ENCODE measurements at regions not wholly inside any gene's neighbourhood (a gene's known extent, or its start where the extent isn't known, plus 50 kb on each side); places are given as distances from the start of the nearest gene placed in this dataset.

GRCh38 chr20:58026361-58026760 is 202.1 kb downstream of the ANKRD60 start:
- no peak for DNase-seq
- in situ Hi-C loops (cut with MboI; ENCODE audit: low pct_unique_long_range_greater_than_20kb, low sequenced_read_pairs) = no loop called here

- no peak for DNase-seq
- in situ Hi-C loops (cut with MboI; ENCODE audit: low pct_unique_long_range_greater_than_20kb, low sequenced_read_pairs) = no loop called here
Measured at GRCh38 chr20:58025233-58025632, 203.2 kb downstream of the ANKRD60 start.

GRCh38 chr20:58024241-58024721 is 204.2 kb downstream of the ANKRD60 start:
- in situ Hi-C loops (cut with MboI; ENCODE audit: low pct_unique_long_range_greater_than_20kb, low sequenced_read_pairs) = no loop called here

GRCh38 chr20:58023781-58024180 is 204.7 kb downstream of the ANKRD60 start:
- in situ Hi-C loops (cut with MboI; ENCODE audit: low pct_unique_long_range_greater_than_20kb, low sequenced_read_pairs) = no loop called here
- no peak for DNase-seq

More at GRCh38 chr20:58024241-58024721, 204.2 kb downstream of the ANKRD60 start:
- no peak for DNase-seq

- in situ Hi-C loops (cut with MboI; ENCODE audit: low pct_unique_long_range_greater_than_20kb, low sequenced_read_pairs) = no loop called here
Measured at GRCh38 chr20:58023346-58023745, 205.1 kb downstream of the ANKRD60 start.

GRCh38 chr20:58022711-58023110 is 205.7 kb downstream of the ANKRD60 start:
- in situ Hi-C loops (cut with MboI; ENCODE audit: low pct_unique_long_range_greater_than_20kb, low sequenced_read_pairs) = no loop called here
- no peak for DNase-seq

More at GRCh38 chr20:58023346-58023745, 205.1 kb downstream of the ANKRD60 start:
- DNase-seq = no peak

- DNase-seq = no peak
Measured at GRCh38 chr20:58021481-58021880, 207.0 kb downstream of the ANKRD60 start.

GRCh38 chr20:58020656-58021454 is 207.6 kb downstream of the ANKRD60 start:
- DNase-seq = no peak
- in situ Hi-C loops (cut with MboI; ENCODE audit: low pct_unique_long_range_greater_than_20kb, low sequenced_read_pairs) = no loop called here

More at GRCh38 chr20:58021481-58021880, 207.0 kb downstream of the ANKRD60 start:
- in situ Hi-C loops (cut with MboI; ENCODE audit: low pct_unique_long_range_greater_than_20kb, low sequenced_read_pairs) = no loop called here

GRCh38 chr20:58019850-58020625 is 208.4 kb downstream of the ANKRD60 start:
- no peak for DNase-seq
- in situ Hi-C loops (cut with MboI; ENCODE audit: low pct_unique_long_range_greater_than_20kb, low sequenced_read_pairs) = no loop called here

GRCh38 chr20:58019027-58019849 is 209.2 kb downstream of the ANKRD60 start:
- in situ Hi-C loops (cut with MboI; ENCODE audit: low pct_unique_long_range_greater_than_20kb, low sequenced_read_pairs) = no loop called here
- no peak for DNase-seq

GRCh38 chr20:58018590-58018989 is 209.9 kb downstream of the ANKRD60 start:
- no peak for DNase-seq
- in situ Hi-C loops (cut with MboI; ENCODE audit: low pct_unique_long_range_greater_than_20kb, low sequenced_read_pairs) = no loop called here

GRCh38 chr20:58017970-58018530 is 210.4 kb downstream of the ANKRD60 start:
- in situ Hi-C loops (cut with MboI; ENCODE audit: low pct_unique_long_range_greater_than_20kb, low sequenced_read_pairs) = no loop called here
- no peak for DNase-seq

- in situ Hi-C loops (cut with MboI; ENCODE audit: low pct_unique_long_range_greater_than_20kb, low sequenced_read_pairs) = no loop called here
- DNase-seq = no peak
Measured at GRCh38 chr20:58017231-58017969, 211.1 kb downstream of the ANKRD60 start.

- no peak for DNase-seq
Measured at GRCh38 chr20:58016779-58017178, 211.7 kb downstream of the ANKRD60 start.

GRCh38 chr20:58014628-58015315 is 213.7 kb downstream of the ANKRD60 start:
- DNase-seq = no peak
- in situ Hi-C loops (cut with MboI; ENCODE audit: low pct_unique_long_range_greater_than_20kb, low sequenced_read_pairs) = no loop called here

More at GRCh38 chr20:58016779-58017178, 211.7 kb downstream of the ANKRD60 start:
- in situ Hi-C loops (cut with MboI; ENCODE audit: low pct_unique_long_range_greater_than_20kb, low sequenced_read_pairs) = no loop called here

- in situ Hi-C loops (cut with MboI; ENCODE audit: low pct_unique_long_range_greater_than_20kb, low sequenced_read_pairs) = no loop called here
- no peak for DNase-seq
Measured at GRCh38 chr20:58012731-58013510, 215.5 kb downstream of the ANKRD60 start.

GRCh38 chr20:58011947-58012610 is 216.4 kb downstream of the ANKRD60 start:
- in situ Hi-C loops (cut with MboI; ENCODE audit: low pct_unique_long_range_greater_than_20kb, low sequenced_read_pairs) = no loop called here
- DNase-seq = no peak
